GM12872 (cell line): ENCODE measurements at regions not wholly inside any gene's neighbourhood (a gene's known extent, or its start where the extent isn't known, plus 50 kb on each side); places are given as distances from the start of the nearest gene placed in this dataset.

Source experiments
- CTCF ChIP-seq: IDR thresholded peaks from 3 replicates; pipeline ENCODE4 v1.5.1; 2011; ENCODE audit warnings: low read depth, mild to moderate bottlenecking, low read length, moderate library complexity; ENCODE audit not compliant: insufficient read depth

- no peak for TF ChIP-seq CTCF
Measured at GRCh38 chr19:14315433-14315832, 65.8 kb upstream of the ADGRE5 start.

GRCh38 chr19:14310055-14310454 is 71.2 kb upstream of the ADGRE5 start:
- no peak for TF ChIP-seq CTCF

GRCh38 chr19:14305706-14306105 is 75.5 kb upstream of the ADGRE5 start:
- no peak for TF ChIP-seq CTCF

GRCh38 chr19:14301150-14301549 is 80.1 kb upstream of the ADGRE5 start:
- TF ChIP-seq CTCF, result no peak

GRCh38 chr19:14300303-14300702 is 80.9 kb upstream of the ADGRE5 start:
- TF ChIP-seq CTCF, result no peak

- no peak for TF ChIP-seq CTCF
Measured at GRCh38 chr19:14277608-14278007, 71.6 kb upstream of the ADGRL1 start.

- no peak for TF ChIP-seq CTCF
Measured at GRCh38 chr19:14272623-14273022, 66.7 kb upstream of the ADGRL1 start.

GRCh38 chr19:14271840-14272239 is 65.9 kb upstream of the ADGRL1 start:
- no peak for TF ChIP-seq CTCF
